ENCODE measurements at regions not wholly inside any gene's neighbourhood (a gene's known extent, or its start where the extent isn't known, plus 50 kb on each side); places are given as distances from the start of the nearest gene placed in this dataset.

- Histone ChIP-seq H3K27me3 (no peaks in the 10 kb centered on the region; the same call in 1 of the 2 replicates), H3K4me2 (no peak overlapping the region), H3K4me3 (no peak overlapping the region), H3K4me1 (no peaks in the 10 kb centered on the region), H3K27ac (no peak overlapping the region), H4K20me1 (no peaks in the 10 kb centered on the region), H3K36me3 (no peaks in the 10 kb centered on the region), H3K9me3 (no peaks in the 10 kb centered on the region), H3K9ac (no peak overlapping the region)
- TF ChIP-seq Cebpa-rat (IDR thresholded peaks at IDR 0.05), result no peak
Measured at GRCh38 chr4:158991534-158992155, 111.2 kb upstream of the RAPGEF2 start.

- no peak for TF ChIP-seq Cebpa-rat (IDR thresholded peaks at IDR 0.05)
- H3K9me3 ChIP-seq, result no peaks in the 10 kb centered on the region
- H3K4me2 ChIP-seq, result no peak overlapping the region
- H3K36me3 ChIP-seq, result no peaks in the 10 kb centered on the region
- no peaks in the 10 kb centered on the region for H4K20me1 ChIP-seq
- H3K4me3 ChIP-seq, result no peak overlapping the region
- no peaks in the 10 kb centered on the region for H3K4me1 ChIP-seq
- H3K27ac ChIP-seq, result no peak overlapping the region
- H3K9ac ChIP-seq, result no peak overlapping the region
- H3K27me3 ChIP-seq, result no peaks in the 10 kb centered on the region; the same call in 1 of the 2 replicates
Measured at GRCh38 chr4:158993891-158994290, 109.0 kb upstream of the RAPGEF2 start.

DNA sequence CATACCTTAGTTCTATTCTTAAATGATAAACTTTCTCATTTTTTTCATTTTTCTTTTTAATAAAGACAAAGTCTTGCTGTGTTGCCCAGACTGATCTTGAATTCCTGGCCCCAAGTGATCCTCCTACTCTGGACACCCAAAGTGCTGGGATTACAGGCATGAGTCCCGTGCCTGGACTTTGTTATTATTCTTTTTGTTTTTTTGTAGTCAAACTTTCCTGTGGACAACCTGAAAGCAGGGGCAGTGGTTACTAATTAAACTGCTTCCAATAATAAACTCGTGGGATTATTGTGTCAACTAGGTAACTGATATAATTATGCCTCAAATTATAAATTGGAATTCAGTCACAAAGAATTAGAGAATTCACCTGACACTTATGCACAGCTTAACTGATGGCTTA lies 107.8 kb upstream of the RAPGEF2 start:
- H3K9ac ChIP-seq, result no peak overlapping the region
- no peaks in the 10 kb centered on the region for H3K9me3 ChIP-seq
- no peaks in the 10 kb centered on the region; the same call in 1 of the 2 replicates for H3K27me3 ChIP-seq
- H3K4me3 ChIP-seq, result no peak overlapping the region
- H3K4me2 ChIP-seq, result no peak overlapping the region
- no peak for TF ChIP-seq Cebpa-rat (IDR thresholded peaks at IDR 0.05)
- no peaks in the 10 kb centered on the region for H3K4me1 ChIP-seq
- H3K27ac ChIP-seq, result no peak overlapping the region
- H4K20me1 ChIP-seq, result no peaks in the 10 kb centered on the region
- no peaks in the 10 kb centered on the region for H3K36me3 ChIP-seq

GRCh38 chr4:158995965-158996364 lies 106.9 kb upstream of the RAPGEF2 start:
- H3K9me3 ChIP-seq, result no peaks in the 10 kb centered on the region
- no peaks in the 10 kb centered on the region for H4K20me1 ChIP-seq
- no peaks in the 10 kb centered on the region for H3K36me3 ChIP-seq
- H3K9ac ChIP-seq, result no peak overlapping the region
- H3K4me2 ChIP-seq, result no peak overlapping the region
- TF ChIP-seq Cebpa-rat (IDR thresholded peaks at IDR 0.05), result no peak
- no peak overlapping the region for H3K27ac ChIP-seq
- H3K27me3 ChIP-seq, result no peaks in the 10 kb centered on the region; the same call in 1 of the 2 replicates
- no peak overlapping the region for H3K4me3 ChIP-seq
- H3K4me1 ChIP-seq, result no peaks in the 10 kb centered on the region

- H3K27ac ChIP-seq, result no peak overlapping the region
- no peak for TF ChIP-seq Cebpa-rat (IDR thresholded peaks at IDR 0.05)
Measured at GRCh38 chr4:158996669-158997074, 106.2 kb upstream of the RAPGEF2 start.

DNA sequence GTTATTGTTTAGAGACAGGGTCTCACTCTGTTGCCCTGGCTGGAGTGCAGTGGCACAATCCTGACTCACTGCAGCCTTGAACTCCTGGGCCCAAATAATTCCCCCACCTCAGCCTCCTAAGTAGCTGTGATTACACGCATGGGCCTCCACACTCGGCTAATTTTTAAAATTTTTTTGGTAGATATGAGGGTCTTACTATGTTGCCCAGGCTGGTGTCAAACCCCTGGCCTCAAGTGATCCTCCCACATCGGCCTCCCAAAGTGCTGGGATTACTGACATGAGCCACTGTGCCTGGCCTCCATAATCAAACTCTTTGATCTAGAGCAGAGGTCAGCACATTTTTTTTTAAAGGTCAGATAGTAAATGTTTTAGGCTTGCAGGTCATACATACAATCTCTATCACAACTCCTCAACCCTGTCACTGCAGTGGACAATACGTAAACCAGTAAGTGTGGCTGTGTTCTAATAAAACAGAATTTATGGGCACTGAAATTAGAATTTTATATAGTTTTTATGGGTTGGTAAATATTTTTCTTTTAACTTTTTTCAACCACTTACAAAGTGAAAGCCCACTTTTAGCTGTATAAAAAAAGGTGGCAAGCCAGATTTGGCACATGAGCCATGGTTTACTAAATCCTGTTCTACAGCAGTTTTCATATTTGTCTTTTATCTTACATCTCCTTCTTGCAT lies 105.1 kb upstream of the RAPGEF2 start:
- Histone ChIP-seq H3K4me1 (no peaks in the 10 kb centered on the region), H3K36me3 (no peaks in the 10 kb centered on the region), H3K9me3 (peaks cover 8% of the 10 kb centered on the region), H3K27me3 (no peaks in the 10 kb centered on the region), H3K4me3 (no peak overlapping the region), H3K9ac (no peak overlapping the region), H4K20me1 (no peaks in the 10 kb centered on the region), H3K27ac (no peak overlapping the region), H3K4me2 (no peak overlapping the region)
- no peak for TF ChIP-seq Cebpa-rat (IDR thresholded peaks at IDR 0.05)

More at GRCh38 chr4:158996669-158997074, 106.2 kb upstream of the RAPGEF2 start:
- Histone ChIP-seq H3K4me1 (no peaks in the 10 kb centered on the region), H3K9me3 (peaks cover 5% of the 10 kb centered on the region), H3K4me2 (no peak overlapping the region), H3K36me3 (no peaks in the 10 kb centered on the region), H3K9ac (no peak overlapping the region), H4K20me1 (no peaks in the 10 kb centered on the region), H3K4me3 (no peak overlapping the region), H3K27me3 (no peaks in the 10 kb centered on the region)

- H3K36me3 ChIP-seq, result no peaks in the 10 kb centered on the region
- H3K4me2 ChIP-seq, result no peak overlapping the region
- H3K9ac ChIP-seq, result no peak overlapping the region
- H3K4me1 ChIP-seq, result no peaks in the 10 kb centered on the region
- no peaks in the 10 kb centered on the region for H3K27me3 ChIP-seq
- TF ChIP-seq Cebpa-rat (IDR thresholded peaks at IDR 0.05), result no peak
- peaks cover 8% of the 10 kb centered on the region for H3K9me3 ChIP-seq
- no peak overlapping the region for H3K27ac ChIP-seq
- H4K20me1 ChIP-seq, result no peaks in the 10 kb centered on the region
- H3K4me3 ChIP-seq, result no peak overlapping the region
Measured at GRCh38 chr4:158998624-158999023, 104.3 kb upstream of the RAPGEF2 start.

DNA sequence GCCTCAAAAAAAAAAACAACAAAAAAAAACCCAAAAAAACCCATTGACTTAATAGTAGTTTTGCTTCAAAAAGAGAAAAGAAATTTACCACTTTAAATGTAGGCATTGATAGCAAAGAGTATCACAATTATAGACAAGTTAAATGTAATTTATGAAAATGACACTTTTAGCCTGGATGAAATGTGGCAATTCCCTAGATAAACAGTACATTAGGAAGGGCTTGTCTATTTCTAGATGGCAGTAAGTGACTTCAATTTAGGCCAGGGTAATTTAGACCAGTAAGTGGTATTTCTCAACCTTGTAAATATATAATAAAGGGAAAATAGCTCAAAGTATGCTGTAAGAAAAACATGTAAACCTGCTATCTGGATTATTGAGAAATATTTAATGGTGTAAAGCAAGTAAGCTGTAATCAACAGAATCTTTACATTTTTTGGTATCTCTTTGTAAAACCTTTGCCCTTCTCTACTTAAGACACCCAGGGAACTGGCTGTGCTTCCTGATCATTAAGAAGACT lies 103.7 kb upstream of the RAPGEF2 start:
- Histone ChIP-seq H3K27ac (no peak overlapping the region), H3K4me3 (no peak overlapping the region), H3K9me3 (peaks cover 8% of the 10 kb centered on the region), H3K4me1 (no peaks in the 10 kb centered on the region), H3K4me2 (no peak overlapping the region), H3K27me3 (no peaks in the 10 kb centered on the region), H3K36me3 (no peaks in the 10 kb centered on the region), H4K20me1 (no peaks in the 10 kb centered on the region), H3K9ac (no peak overlapping the region)
- TF ChIP-seq Cebpa-rat (IDR thresholded peaks at IDR 0.05), result no peak

- Histone ChIP-seq H3K9me3 (peaks cover 8% of the 10 kb centered on the region), H3K4me1 (no peaks in the 10 kb centered on the region), H4K20me1 (no peaks in the 10 kb centered on the region), H3K27me3 (no peaks in the 10 kb centered on the region), H3K4me2 (no peak overlapping the region), H3K27ac (no peak overlapping the region), H3K36me3 (no peaks in the 10 kb centered on the region), H3K9ac (no peak overlapping the region), H3K4me3 (no peak overlapping the region)
- TF ChIP-seq Cebpa-rat (IDR thresholded peaks at IDR 0.05), result no peak
Measured at GRCh38 chr4:158999849-159000248, 103.0 kb upstream of the RAPGEF2 start.

GRCh38 chr4:159002950-159003349 lies 99.9 kb upstream of the RAPGEF2 start:
- Histone ChIP-seq H3K9ac (no peak overlapping the region), H3K4me1 (no peaks in the 10 kb centered on the region), H4K20me1 (no peaks in the 10 kb centered on the region), H3K27ac (no peak overlapping the region), H3K27me3 (no peaks in the 10 kb centered on the region), H3K36me3 (no peaks in the 10 kb centered on the region), H3K4me2 (no peak overlapping the region), H3K9me3 (peaks cover 8% of the 10 kb centered on the region), H3K4me3 (no peak overlapping the region)
- no peak for TF ChIP-seq Cebpa-rat (IDR thresholded peaks at IDR 0.05)

Measured in BLaER1 (cell line).